HuH-7 (cell line): ENCODE measurements at regions not wholly inside any gene's neighbourhood (a gene's known extent, or its start where the extent isn't known, plus 50 kb on each side); places are given as distances from the start of the nearest gene placed in this dataset.
"Not testable (repeated sequence)": the region's sequence is repeated elsewhere in the genome, so short reads cannot be mapped to it uniquely, and the experiment has no call there.

Experiments used
- DNase-seq: peaks from one replicate; pipeline ENCODE4 v3.0.0; 2011; ENCODE audit warnings: low spot score

DNA sequence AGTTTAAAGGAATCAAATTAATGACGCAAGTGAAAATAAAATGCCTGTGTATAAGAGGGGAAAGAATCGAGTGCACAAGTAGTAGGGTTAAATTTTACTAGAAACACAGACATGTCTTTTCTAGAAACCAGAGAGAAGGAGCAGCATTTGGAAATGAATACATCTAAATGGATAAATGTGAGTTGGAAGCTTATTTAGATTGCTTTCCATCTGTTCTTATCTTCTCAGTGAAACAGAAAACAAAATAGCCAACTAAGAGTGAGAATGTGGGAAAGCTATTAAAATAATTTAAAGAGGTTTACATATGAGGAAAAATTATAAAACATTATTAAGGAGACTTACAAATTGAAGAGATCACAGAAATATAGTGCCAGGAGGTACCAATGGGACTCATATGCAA lies 1818.9 kb upstream of the FLRT2 start:
- no peak for DNase-seq

DNA sequence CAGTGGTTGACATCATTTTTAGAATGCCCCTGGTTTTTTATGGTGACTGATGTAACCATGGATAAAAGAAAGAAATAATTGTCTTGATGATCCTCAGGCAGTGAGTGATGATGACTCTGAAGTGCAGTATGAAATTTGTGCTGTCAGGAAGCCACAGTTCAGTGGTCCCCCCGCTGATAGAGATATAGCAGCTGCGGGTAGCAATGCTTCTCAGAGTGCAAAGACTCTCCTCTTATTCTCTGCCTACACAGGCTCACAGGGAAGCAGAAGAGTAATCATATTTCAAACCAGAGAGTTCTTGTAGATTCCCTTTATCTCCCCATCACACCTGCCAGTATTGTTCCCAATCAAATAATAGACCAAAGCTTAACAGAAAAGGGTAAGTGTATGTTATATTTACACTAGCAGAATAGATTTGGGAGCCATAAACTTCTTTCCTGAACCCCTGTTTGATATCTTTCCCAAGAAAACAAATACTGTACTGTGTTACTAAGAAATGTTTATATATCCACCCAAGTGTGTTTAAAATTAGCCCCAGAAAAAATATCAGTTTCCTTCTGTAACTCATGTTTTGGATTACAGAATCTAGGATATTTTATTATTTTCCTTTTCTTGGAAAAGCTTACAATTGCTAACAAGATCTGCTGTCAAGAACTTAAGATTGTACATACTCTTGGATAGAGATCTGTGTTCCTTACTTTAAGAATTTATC lies 1817.4 kb upstream of the FLRT2 start:
- DNase-seq: no peak

DNA sequence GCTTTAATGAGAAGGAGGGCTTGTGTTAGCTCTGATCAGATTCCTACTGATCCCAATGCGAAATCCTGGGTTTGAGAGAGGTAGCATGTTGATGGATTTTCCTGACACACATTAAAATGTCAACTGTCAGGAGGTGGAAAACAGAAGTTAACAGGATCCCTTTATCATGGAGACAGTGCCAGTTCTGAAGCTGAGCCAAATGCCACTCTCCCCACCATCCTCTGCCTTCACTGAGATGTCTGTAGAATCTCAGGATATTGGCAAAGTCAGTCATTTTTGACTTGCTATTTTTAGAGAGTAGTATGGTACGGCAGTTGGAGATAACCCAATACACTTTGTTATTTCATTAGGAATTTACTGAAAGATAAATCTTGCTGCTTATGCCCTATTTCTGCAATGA lies 1816.2 kb upstream of the FLRT2 start:
- DNase-seq: no peak

DNA sequence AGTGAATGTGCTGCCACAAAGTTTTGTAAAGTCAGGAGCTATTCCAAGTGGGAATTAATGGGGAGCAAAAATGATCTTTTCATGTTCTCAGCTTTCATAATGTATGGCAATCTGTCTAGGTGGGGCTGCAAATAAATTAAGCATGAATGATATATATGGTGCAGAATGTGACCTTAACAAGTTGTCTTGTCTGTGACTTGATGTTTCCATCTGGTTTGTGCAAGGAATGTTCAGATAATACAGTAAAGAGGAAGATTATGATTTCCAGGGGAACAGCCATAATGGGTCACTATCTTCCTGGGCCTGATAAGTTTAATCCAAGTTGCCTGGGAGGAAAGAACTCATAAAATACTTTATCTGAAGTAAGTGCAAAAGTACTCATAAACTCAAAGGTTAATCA lies 1815.8 kb upstream of the FLRT2 start:
- no peak for DNase-seq

DNA sequence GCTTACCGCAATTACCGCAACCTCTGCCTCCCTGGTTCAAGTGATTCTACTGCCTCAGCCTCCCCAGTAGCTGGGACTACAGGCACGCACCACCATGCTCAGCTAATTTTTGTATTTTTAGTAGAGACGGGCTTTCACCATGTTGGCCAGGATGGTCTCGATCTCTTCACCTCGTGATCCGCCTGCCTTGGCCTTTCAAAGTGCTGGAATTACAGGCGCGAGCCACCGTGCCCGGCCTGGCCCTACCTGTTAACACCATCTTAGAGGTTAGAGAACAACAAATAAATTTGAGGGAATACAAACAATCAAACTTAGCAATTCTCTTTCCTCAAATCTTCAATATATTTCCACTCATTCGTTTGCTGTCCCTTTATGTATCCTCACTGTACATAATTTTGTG lies 1810.5 kb upstream of the FLRT2 start:
- DNase-seq: not testable (repeated sequence)

DNA sequence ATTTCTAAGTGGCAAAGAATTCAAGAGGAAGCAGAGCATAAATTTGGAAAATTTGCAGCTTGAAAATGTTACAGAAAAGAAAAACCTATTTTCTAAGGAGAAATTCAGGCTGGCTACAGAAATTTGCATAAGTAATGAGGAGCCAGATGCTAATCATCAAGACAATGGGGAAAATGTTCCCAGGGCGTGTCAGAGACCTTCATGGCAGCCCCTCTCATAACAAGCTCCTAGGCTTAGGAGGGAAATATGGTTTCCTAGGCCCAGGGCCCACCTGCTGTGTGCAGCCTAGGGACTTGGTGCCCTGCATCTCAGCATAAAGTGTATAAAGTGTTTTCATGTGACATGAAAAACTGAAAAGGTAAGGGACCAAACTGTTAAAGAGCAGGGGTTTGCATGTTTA lies 1796.3 kb upstream of the FLRT2 start:
- no peak for DNase-seq

DNA sequence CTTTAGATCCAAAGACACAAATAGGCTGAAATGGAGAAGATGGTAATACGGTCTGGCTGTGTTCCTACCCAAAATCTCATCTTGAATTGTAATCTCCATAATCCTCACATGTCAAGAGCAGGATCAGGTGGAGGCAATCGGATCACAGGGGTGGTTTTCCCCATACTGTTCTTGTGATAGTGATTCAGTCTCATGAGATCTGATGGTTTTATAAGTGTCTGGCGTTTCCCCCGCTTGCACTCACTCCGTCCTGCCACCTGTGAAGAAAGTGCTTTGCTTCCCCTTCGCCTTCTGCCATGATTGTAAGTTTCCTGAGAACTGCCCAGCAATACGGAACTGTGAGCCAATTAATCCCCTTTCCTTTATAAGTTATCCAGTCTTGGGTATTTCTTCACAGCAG lies 1795.5 kb upstream of the FLRT2 start:
- DNase-seq: no peak

DNA sequence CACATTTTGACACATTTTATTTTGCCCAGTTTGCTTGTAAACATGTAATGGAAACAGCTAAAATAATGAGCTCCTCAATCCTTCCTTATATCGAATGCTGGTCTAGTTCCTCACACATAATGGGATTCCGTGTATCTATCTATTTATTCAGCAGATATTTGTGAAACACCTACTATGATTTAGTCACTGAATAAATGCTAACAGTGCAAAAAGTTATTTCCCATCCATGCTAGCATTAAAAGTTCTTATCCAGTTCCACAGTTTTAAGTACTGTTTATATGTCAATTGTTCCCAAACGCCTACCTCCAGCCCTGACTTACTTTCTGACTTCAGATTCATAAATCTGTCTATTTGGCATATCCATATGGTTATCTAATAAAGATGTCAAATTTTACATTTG lies 1788.7 kb upstream of the FLRT2 start:
- DNase-seq: no peak

DNA sequence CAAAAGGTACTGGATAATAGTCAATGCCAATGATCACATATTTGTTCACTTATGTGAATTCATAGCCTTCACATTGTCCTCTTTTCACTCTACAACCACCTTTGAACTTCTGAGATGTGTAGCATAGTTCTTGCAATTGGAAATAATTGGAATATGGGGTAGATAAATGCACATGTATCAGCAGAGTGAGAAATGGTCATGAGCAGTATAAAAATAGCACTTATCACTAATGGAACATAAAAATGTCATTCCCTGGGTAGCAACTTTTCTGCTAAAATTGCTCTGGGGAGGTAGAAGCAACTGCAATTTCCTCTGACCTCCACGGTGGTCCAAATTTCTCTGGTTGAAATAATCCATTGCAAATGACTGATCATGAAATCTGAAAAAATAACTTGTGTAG lies 1785.7 kb upstream of the FLRT2 start:
- no peak for DNase-seq

DNA sequence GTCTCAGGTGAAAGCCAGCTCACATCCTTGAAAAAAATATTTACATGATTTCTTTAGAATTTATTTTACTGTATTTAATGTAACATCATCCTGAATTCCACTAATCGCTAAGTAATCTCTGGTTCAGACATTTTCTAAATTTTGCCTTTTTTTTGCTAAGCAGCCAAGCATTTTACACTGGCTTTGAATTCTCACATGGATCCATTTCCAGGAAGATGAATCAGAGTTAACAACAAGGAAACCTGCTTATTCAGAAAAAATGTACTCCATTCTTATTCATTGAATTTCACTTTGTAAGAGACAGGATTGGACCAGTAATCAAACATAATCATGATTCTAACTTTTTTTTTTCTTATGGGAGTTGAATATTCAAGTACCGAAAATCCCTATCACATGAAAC lies 1785.1 kb upstream of the FLRT2 start:
- no peak for DNase-seq

DNA sequence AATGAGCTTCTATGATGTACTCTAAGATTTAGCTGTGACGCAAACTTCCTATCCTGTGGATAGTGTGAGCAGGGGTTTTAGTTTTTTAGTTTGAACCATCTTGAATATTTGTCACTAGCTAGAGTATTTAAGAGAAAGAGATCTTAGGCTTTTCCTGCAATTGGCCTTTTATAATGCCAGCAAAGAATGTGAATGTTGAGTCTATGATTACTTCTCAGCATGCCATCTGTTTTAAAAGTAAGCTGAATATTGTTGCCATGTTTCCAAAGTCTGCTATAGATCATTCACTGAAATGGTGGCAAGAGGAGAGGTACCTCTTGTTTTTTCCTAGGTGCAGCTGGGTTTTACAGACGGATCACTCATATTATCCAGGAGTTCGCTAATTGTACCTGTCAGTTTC lies 1783.6 kb upstream of the FLRT2 start:
- DNase-seq: no peak

DNA sequence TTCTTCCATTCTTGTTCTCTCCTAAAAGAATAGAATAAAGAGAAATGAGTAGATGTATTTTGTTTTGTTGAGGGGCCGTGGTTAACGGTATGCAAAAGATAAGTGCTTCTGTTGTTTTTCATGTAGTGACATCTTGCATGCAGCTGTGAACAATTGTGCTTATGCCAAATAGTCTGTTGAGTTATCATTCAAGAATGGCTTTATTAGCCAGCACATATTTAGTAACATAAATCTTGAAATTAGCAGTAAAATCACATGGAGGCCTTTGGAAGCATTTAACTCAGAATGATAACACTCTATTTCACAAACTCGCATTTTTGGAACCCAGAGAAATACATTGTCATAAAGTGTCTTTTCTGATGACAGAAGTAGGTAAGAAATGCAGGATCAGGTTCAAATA lies 1772.0 kb upstream of the FLRT2 start:
- no peak for DNase-seq

DNA sequence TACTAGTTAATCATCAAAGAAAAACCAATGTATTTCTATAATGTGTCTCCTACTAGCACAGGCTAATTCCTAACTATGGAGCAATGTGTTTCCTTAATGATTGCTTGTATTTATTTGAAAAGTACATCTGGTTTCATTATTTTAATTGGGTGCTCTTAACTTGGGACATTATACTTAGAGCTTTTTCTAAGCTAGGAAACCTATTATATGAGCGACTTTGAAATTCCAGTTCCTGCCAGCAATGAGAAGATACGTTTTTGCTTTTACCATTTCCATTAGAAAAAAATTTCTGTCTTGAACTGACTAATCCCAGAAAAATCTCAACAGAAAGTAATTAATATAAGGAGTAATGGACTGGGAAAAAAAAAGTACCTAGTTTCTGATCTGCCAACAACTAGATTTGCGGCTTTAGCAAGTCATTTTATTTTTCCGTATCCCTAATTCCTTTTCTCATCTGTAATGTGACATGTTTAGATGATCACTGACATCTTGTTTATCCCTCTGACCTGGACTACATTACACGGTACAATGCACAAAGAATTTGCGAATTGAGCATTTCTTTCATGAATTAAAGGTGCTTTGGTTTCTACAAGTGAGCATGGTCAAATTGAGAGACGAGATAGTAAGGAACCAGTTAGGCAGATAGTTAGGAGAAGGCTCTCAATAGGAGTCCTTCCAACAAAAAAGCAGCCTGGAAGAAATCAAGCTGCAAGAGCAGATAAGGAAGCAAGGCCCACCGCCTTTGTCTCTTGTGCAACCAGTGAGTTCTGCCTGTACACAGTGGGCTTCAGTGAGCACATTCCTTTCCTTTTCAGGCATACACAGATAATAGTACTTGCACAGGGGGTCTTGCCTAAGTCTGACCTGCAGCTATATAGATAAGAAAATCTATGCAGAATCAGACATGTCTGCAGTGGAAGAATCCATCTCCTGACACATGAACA lies 1765.0 kb upstream of the FLRT2 start:
- no peak for DNase-seq

DNA sequence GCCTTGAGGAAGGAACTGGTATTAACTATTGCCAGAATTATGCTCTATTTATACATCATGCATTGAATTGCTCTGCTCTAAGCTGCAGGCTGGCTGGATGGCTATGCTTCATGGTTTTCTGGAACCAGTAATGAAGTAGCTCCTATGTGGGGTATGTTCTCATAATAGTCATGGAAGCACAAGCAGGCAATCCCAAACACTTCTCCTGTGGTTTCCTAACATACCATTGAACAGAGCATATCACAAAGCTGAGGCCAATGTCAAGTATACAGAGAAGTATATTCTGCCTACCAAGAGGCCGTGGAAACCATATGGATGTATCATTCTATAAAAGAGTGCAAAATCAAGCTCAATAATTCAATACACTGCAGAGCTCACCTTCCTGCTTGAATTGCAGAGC lies 1752.4 kb upstream of the FLRT2 start:
- no peak for DNase-seq

DNA sequence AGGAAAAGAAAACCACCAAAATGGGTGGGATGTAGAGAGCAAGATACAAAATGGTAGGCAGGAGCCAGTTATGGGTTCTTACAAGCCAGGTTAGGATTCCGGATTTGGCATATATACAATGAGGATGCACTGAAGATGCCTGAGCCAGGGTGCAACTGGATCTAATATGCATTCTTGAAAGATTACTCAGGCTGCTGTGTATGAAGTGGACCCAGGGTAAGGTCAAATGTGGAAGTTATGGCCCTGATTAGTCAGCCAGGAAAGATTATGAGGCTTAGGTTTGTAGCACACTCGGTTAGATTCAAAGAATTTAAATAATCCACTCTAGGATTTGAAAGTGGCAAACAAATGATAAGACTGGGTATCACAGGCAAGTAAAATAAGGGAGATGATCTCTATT lies 1750.7 kb upstream of the FLRT2 start:
- no peak for DNase-seq

DNA sequence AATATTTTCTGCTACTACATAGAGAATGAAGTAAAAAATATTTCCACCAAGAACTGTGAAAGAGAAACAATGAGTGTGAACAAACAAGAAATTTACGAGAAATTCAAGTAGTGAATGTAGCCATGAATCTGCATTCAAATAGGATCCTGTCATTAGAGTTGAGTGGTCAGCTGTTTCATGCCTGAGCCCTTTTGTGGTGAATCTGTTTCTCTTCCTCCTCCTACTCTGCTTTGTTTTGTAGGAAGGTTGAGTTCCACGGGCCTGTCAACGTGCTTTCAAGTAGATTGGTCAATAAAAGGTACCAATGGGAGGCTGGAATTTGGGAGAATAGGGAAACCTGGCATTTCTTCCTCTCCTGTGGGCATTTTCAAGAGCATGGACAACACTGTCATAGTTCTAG lies 1749.6 kb upstream of the FLRT2 start:
- no peak for DNase-seq

DNA sequence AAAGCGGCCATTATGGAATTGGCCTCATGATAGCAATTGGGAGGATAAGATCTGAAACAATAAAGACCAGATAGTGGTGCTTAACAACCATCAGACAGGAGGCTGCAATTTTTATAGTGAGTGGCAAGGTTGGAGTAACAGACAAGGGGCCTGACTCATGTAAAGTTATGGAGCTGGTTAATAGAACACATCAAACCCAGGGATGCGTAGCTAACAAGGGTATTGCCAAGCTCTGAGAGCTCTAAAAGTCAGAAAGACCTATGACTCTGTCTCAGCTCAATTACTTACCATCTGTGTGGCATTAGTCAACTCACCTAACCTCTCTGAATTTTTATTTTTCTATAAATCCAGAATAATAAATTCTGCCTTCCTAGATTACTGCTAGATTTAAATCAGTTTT lies 1731.5 kb upstream of the FLRT2 start:
- DNase-seq: no peak

DNA sequence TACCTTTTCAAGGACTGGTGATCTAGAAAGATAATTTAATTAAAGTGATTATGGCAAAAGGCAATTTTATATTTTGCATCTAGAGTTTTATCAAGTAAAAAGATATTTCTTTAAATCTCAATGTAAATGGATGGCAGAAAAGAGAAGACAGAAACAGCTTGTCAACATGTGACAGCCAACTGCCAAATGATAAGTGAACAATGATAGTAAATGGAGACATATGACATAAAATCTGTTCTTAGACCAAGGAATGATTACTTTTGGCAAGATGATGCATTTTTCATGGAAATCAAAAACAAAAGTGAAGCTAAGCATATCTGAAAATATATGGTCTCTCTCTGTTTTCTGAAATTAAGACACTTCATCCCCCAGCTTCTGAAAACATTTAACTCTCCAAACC lies 1730.7 kb upstream of the FLRT2 start:
- no peak for DNase-seq

DNA sequence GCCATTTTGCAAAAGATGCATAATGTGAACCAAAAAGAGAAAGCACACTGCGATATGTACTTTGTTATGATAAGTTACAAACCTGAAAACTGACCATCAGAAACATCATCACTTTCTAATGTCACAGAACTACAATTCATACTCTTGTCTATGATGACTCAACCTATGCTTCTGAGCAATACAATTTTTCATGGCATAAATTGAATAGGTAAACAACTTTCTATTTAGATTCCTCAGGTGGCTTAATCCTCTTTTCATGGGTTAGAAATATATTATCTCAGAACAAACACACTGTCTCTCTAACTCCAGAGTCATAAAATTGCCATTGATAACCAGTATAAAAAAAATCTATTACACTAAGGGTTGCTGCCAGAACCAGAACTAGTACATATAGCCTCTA lies 1715.0 kb upstream of the FLRT2 start:
- no peak for DNase-seq

DNA sequence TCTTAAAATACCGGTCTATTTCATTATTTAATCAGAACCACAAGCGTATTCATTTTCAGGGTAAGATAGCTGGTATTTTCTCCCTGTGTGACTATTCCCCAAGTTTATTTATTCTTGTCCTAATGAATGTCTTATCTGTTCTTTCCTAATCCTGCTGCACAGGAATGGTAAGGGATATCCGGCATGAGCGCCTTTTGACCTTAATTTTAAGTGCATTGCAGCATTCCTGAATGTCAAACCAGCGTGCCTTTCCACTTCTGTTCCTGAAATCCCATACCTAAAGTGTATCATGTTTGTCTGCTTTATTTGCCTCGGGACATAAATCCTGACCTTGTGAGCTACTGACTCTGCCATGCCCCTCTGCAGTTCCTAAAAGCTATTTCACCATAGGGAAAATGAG lies 1713.2 kb upstream of the FLRT2 start:
- DNase-seq: peak; percentile 17

DNA sequence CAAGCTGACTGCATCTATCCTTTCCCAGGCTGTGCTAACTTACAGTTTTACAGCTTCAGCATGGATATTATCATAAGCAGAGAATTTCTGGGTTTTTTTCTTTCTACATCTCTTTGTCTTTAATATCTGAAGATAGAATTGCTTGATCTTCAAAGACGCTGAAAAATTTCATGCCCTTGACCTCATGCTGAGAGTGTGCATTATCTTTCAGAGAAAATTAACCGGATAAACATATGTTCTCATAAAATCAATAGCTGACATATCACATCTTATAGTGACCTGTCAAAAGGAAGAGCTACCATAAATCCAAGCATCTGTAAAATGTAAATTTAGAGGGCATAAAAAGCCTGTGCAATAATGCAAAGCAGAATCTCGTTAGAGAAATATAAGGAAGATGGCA lies 1704.1 kb upstream of the FLRT2 start:
- DNase-seq: no peak

DNA sequence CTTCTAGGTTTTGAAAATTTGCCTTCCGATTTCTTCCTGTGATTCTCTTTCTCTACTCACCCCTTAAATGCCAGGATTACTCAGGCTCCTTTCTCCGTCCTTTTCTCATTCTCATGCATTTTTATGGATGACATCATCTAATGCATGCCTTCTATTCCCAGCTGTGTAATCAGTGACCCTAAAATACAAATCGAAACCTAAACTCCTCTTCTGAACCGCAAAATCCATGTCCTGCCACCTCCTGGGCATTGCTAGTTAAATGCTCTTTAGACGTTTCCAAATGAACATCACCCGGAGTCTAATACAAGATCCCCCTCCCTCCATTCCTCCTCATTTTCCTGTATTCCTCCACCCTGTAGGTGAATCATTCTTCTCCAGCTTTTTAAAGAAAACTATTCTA lies 1703.1 kb upstream of the FLRT2 start:
- DNase-seq: no peak

DNA sequence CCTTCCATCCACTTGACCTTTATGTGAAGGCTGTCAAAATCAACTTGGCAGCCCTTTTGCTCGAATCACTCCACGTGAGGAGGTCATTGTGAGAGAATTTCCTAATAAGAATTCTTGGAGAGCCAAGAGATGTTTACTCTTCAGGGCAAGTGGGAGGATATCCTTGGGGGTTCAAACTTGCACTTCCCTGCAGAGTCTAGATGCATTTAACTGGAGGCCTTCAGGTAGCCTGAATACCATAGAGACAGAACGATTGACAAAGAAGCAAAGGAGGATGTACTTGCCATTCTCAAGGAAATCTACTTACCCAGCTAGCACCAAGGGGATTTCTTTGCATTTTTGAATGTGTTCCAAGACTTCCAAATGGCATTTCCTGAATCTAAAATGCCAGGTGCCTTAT lies 1702.6 kb upstream of the FLRT2 start:
- DNase-seq: no peak

DNA sequence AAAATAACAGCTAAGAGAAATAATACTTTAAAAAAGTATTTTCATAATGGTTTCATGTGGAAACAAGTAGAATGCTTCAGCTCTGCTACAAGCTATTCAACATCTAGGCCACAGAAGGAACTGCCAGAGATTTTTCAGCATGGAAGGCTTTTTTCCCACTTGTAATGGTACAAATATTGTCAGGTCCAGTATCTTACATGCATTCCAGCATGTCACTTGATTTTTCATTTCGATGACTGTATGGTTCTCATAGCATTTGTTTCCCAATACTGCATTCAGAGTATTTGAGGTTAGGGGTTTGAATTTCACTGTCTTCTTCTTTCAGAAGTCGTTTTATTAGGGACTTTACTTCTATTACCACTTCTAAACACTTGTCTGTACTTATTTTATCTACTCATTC lies 1701.5 kb upstream of the FLRT2 start:
- DNase-seq: no peak
